ENCODE measurements at regions not wholly inside any gene's neighbourhood (a gene's known extent, or its start where the extent isn't known, plus 50 kb on each side); places are given as distances from the start of the nearest gene placed in this dataset.

DNA sequence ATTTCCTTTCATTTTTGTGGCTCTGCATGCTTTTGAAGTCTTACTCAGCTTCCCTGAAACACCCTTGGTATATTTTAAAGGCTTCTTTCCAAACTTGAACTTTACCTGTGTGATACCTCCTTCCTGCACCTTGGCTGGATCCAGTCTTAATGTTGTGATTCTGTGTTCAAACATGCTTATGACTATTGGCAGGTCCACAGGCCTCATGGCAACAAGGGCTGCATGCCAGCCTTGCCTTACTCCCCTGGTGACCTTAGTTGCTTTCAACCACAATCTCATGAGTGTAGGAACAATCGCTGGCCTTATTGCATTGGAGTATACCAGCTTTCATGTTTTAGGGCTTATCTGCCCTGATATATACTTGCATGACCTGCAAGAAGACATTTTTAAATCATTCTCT is 238.7 kb downstream of the KIF20B start:
- TF ChIP-seq, protein P1, sequence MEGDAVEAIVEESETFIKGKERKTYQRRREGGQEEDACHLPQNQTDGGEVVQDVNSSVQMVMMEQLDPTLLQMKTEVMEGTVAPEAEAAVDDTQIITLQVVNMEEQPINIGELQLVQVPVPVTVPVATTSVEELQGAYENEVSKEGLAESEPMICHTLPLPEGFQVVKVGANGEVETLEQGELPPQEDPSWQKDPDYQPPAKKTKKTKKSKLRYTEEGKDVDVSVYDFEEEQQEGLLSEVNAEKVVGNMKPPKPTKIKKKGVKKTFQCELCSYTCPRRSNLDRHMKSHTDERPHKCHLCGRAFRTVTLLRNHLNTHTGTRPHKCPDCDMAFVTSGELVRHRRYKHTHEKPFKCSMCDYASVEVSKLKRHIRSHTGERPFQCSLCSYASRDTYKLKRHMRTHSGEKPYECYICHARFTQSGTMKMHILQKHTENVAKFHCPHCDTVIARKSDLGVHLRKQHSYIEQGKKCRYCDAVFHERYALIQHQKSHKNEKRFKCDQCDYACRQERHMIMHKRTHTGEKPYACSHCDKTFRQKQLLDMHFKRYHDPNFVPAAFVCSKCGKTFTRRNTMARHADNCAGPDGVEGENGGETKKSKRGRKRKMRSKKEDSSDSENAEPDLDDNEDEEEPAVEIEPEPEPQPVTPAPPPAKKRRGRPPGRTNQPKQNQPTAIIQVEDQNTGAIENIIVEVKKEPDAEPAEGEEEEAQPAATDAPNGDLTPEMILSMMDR (IDR thresholded peaks at IDR 0.05) = no peak
- TF ChIP-seq, protein P2, sequence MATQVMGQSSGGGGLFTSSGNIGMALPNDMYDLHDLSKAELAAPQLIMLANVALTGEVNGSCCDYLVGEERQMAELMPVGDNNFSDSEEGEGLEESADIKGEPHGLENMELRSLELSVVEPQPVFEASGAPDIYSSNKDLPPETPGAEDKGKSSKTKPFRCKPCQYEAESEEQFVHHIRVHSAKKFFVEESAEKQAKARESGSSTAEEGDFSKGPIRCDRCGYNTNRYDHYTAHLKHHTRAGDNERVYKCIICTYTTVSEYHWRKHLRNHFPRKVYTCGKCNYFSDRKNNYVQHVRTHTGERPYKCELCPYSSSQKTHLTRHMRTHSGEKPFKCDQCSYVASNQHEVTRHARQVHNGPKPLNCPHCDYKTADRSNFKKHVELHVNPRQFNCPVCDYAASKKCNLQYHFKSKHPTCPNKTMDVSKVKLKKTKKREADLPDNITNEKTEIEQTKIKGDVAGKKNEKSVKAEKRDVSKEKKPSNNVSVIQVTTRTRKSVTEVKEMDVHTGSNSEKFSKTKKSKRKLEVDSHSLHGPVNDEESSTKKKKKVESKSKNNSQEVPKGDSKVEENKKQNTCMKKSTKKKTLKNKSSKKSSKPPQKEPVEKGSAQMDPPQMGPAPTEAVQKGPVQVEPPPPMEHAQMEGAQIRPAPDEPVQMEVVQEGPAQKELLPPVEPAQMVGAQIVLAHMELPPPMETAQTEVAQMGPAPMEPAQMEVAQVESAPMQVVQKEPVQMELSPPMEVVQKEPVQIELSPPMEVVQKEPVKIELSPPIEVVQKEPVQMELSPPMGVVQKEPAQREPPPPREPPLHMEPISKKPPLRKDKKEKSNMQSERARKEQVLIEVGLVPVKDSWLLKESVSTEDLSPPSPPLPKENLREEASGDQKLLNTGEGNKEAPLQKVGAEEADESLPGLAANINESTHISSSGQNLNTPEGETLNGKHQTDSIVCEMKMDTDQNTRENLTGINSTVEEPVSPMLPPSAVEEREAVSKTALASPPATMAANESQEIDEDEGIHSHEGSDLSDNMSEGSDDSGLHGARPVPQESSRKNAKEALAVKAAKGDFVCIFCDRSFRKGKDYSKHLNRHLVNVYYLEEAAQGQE (IDR thresholded peaks at IDR 0.05; ENCODE audit: insufficient read depth in 1 of 2, low read depth in 2 of 2, low read length in 1 of 2) = no peak
- TF ChIP-seq POLR2AphosphoS5 (IDR thresholded peaks at IDR 0.05; ENCODE audit: low read depth, low read length) (no peak), SIN3A (IDR thresholded peaks at IDR 0.05; ENCODE audit: borderline replicate concordance, insufficient read depth, low read depth, low read length) (no peak), TCF7L2 (IDR thresholded peaks at IDR 0.05; ENCODE audit: low read depth, low read length) (no peak)

Data from Panc1 (cell line).